Osteoblast (primary cell): ENCODE measurements at regions not wholly inside any gene's neighbourhood (a gene's known extent, or its start where the extent isn't known, plus 50 kb on each side); places are given as distances from the start of the nearest gene placed in this dataset.

Source experiments
- DNase-seq: peaks from one replicate; pipeline ENCODE4 v3.0.0; 2011; ENCODE audit warnings: low spot score, mixed read lengths; ENCODE audit not compliant: insufficient read length; ENCODE audit errors: missing footprints
- H2AFZ ChIP-seq: 2 replicates; pipeline ENCODE4 v1.6.0; 2011; ENCODE audit warnings: mild to moderate bottlenecking, low read length
- H3K27ac ChIP-seq: 2 replicates; pipeline ENCODE4 v1.5.1; 2011; ENCODE audit warnings: mild to moderate bottlenecking, low read depth, low read length, moderate library complexity
- H3K27me3 ChIP-seq: 2 replicates; pipeline ENCODE4 v1.6.0; 2012; ENCODE audit warnings: mild to moderate bottlenecking, control low read depth, inconsistent platforms, low read length, moderate library complexity; ENCODE audit not compliant: insufficient read depth
- H3K36me3 ChIP-seq: 2 replicates; pipeline ENCODE4 v1.5.1; 2011; ENCODE audit warnings: mild to moderate bottlenecking, low read length, control low read depth, moderate library complexity; ENCODE audit not compliant: insufficient read depth
- H3K4me1 ChIP-seq: 2 replicates; pipeline ENCODE4 v1.5.1; 2011; ENCODE audit warnings: mild to moderate bottlenecking, low read length, control low read depth, moderate library complexity; ENCODE audit not compliant: insufficient read depth
- H3K4me2 ChIP-seq: 2 replicates; pipeline ENCODE4 v1.6.0; 2011; ENCODE audit warnings: mild to moderate bottlenecking, low read length; ENCODE audit not compliant: insufficient read depth
- H3K4me3 ChIP-seq: fragments of 200-600 bp; sonication (generic); 3 replicates; pipeline ENCODE4 v1.5.1; 2012; ENCODE audit warnings: mild to moderate bottlenecking, low read length, inconsistent platforms; ENCODE audit not compliant: insufficient read depth
- H3K79me2 ChIP-seq: 2 replicates; pipeline ENCODE4 v1.6.0; 2012; ENCODE audit warnings: mild to moderate bottlenecking, low read length, control low read depth, inconsistent platforms; ENCODE audit not compliant: insufficient read depth
- H3K9me3 ChIP-seq: 2 replicates; pipeline ENCODE4 v1.5.1; 2011; ENCODE audit warnings: low read depth, low read length, control low read depth
- H4K20me1 ChIP-seq: 2 replicates; pipeline ENCODE4 v1.6.0; 2012; ENCODE audit warnings: mild to moderate bottlenecking, low read length, control low read depth; ENCODE audit not compliant: insufficient read depth
- TF ChIP-seq, protein P1 (sequence below): IDR thresholded peaks from 2 replicates; pipeline ENCODE4 v1.5.1; 2011; ENCODE audit warnings: mild to moderate bottlenecking, low read depth, low read length, moderate library complexity; ENCODE audit errors: extremely low read depth

DNA sequence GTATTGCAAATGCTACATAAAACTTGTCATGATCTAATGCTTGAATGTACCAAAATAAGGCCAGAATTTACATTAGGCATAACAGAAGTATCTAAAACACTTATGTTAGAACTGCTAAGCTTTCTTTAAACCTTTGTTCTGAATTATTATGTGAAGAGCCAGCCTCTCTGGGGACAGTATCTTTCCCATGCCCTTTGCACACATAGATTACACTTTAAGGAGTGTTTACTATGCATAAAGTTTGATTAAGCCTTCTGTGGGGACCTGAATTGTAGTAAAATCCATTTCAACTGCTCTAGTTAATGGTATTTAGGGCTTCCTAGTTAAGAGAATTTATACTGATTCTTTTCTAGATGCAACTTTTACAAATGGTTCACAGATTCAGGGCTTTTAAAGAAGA lies 444.7 kb downstream of the IPMK start:
- Histone ChIP-seq H3K4me2 (no peak overlapping the region), H3K27ac (no peak overlapping the region), H3K4me1 (no peaks in the 10 kb centered on the region), H3K79me2 (no peaks in the 10 kb centered on the region), H2AFZ (no peak overlapping the region), H3K36me3 (no peaks in the 10 kb centered on the region), H3K4me3 (no peak overlapping the region), H4K20me1 (no peaks in the 10 kb centered on the region), H3K27me3 (no peaks in the 10 kb centered on the region), H3K9me3 (no peaks in the 10 kb centered on the region)
- DNase-seq = no peak
- TF ChIP-seq, protein P1, sequence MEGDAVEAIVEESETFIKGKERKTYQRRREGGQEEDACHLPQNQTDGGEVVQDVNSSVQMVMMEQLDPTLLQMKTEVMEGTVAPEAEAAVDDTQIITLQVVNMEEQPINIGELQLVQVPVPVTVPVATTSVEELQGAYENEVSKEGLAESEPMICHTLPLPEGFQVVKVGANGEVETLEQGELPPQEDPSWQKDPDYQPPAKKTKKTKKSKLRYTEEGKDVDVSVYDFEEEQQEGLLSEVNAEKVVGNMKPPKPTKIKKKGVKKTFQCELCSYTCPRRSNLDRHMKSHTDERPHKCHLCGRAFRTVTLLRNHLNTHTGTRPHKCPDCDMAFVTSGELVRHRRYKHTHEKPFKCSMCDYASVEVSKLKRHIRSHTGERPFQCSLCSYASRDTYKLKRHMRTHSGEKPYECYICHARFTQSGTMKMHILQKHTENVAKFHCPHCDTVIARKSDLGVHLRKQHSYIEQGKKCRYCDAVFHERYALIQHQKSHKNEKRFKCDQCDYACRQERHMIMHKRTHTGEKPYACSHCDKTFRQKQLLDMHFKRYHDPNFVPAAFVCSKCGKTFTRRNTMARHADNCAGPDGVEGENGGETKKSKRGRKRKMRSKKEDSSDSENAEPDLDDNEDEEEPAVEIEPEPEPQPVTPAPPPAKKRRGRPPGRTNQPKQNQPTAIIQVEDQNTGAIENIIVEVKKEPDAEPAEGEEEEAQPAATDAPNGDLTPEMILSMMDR = no peak

DNA sequence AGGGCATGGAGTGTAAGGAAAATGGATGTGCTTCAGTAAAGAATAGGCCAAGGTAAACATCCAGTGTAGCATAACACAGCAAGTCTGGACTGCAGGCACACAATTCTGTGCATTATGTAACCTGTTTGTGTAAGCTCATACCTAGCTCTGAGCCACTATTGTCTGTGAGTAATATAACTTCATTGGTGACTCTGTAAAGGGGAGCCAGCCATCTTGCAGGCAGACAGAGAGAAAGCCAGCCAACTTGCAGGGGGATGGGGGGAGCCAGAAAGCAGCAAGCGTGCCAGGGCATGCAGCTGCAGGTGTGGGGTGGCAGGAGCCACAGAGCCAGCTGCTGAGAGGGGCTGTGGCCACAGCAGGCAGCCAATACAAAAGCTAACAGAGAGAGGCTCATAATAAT lies 449.2 kb downstream of the IPMK start:
- Histone ChIP-seq H3K27me3 (no peaks in the 10 kb centered on the region), H4K20me1 (no peaks in the 10 kb centered on the region), H3K4me3 (no peak overlapping the region), H2AFZ (no peak overlapping the region), H3K9me3 (no peaks in the 10 kb centered on the region), H3K79me2 (no peaks in the 10 kb centered on the region), H3K36me3 (no peaks in the 10 kb centered on the region), H3K27ac (no peak overlapping the region), H3K4me2 (no peak overlapping the region), H3K4me1 (no peaks in the 10 kb centered on the region)
- DNase-seq = no peak
- TF ChIP-seq, protein P1 = no peak

DNA sequence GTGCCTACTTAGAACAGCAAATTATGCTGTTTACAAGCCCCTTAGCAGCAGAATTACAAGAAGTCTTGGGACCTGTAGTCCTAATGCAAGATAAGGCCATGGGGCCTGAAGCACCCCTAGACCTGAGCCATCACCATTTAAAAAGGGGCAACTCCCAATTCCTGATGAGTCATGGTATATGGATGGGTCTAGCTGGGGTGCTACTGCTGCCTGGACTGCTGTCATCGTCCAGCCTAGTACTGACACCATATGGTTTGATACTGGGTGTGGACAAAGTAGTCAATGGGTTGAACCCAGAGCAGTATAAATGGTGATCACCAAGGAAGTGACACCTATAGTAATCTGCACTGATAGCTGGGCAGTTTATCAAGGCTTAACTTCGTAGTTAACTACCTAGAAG lies 450.0 kb downstream of the IPMK start:
- Histone ChIP-seq H3K4me3 (no peak overlapping the region), H3K4me2 (no peak overlapping the region), H3K36me3 (no peaks in the 10 kb centered on the region), H2AFZ (no peak overlapping the region), H3K79me2 (no peaks in the 10 kb centered on the region), H3K9me3 (no peaks in the 10 kb centered on the region), H3K27ac (no peak overlapping the region), H3K27me3 (no peaks in the 10 kb centered on the region), H3K4me1 (no peaks in the 10 kb centered on the region), H4K20me1 (no peaks in the 10 kb centered on the region)
- DNase-seq = no peak
- TF ChIP-seq, protein P1 = no peak

DNA sequence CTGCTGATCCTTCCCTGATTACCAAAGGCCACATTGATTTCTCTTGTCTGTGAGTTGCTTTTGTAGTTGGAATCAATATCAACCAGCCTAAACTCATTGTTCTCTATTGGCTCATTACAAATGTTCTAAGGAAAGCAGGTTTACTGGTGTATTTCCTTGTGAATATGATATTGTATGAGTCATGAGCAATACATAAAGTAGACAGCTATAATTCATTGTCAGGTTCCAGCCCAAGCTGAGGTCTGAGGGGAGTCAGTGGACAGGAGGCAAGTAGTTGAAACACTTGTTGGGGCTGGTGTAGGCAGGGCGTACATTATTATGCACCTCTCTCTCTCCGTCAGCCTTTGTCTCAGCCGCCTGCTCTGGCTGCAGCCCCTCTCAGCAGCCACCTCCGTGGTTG lies 451.7 kb downstream of the IPMK start:
- Histone ChIP-seq H3K27ac (no peak overlapping the region), H3K4me2 (no peak overlapping the region), H4K20me1 (no peaks in the 10 kb centered on the region), H3K27me3 (no peaks in the 10 kb centered on the region), H3K9me3 (no peaks in the 10 kb centered on the region), H3K4me3 (no peak overlapping the region), H3K79me2 (no peaks in the 10 kb centered on the region), H3K36me3 (no peaks in the 10 kb centered on the region), H3K4me1 (no peaks in the 10 kb centered on the region), H2AFZ (no peak overlapping the region)
- TF ChIP-seq, protein P1 = no peak
- no peak for DNase-seq
